Testis (tissue), 2 donors: ENCODE measurements at regions not wholly inside any gene's neighbourhood (a gene's known extent, or its start where the extent isn't known, plus 50 kb on each side); places are given as distances from the start of the nearest gene placed in this dataset.
"Not testable (repeated sequence)": the region's sequence is repeated elsewhere in the genome, so short reads cannot be mapped to it uniquely, and the experiment has no call there.

Source experiments
- CTCF ChIP-seq, 3 experiments: fragments of 450-650 bp in 2 of 3; fragments of 200-600 bp in 1 of 3; sonication (generic) in 1 of 3; IDR thresholded peaks; one replicate each; pipeline ENCODE4 v1.5.1; 2016 to 2019; ENCODE audit warnings: antibody characterized with exemption in 3 of 3, mild to moderate bottlenecking in 2 of 3, moderate library complexity in 1 of 3
- POLR2A ChIP-seq: fragments of 450-650 bp; IDR thresholded peaks from one replicate; pipeline ENCODE4 v1.6.1; 2017; ENCODE audit warnings: antibody characterized with exemption, mild to moderate bottlenecking, moderate library complexity

- not testable (repeated sequence) for TF ChIP-seq CTCF (IDR thresholded peaks at IDR 0.05); POLR2A
Measured at GRCh38 chr10:65053397-65053796, 1532.2 kb downstream of the REEP3 start.
